CD4-positive, CD25-positive, alpha-beta regulatory T cell (primary cell): ENCODE measurements at regions not wholly inside any gene's neighbourhood (a gene's known extent, or its start where the extent isn't known, plus 50 kb on each side); places are given as distances from the start of the nearest gene placed in this dataset.

Experiments used
- ATAC-seq, 2 donors: fragments of 150-1000 bp; cut with Tn5 transposase; one replicate each; pipeline ENCODE4 v1.10.0; 2021; ENCODE audit warnings: low read depth in 2 of 2, moderate number of reproducible peaks in 2 of 2, moderate library complexity in 1 of 2
- DNase-seq, 3 donors: peaks; one replicate each; pipeline versions ENCODE4 v3.0.0 to v3.0.0-alpha.2; 2012 to 2022; ENCODE audit warnings: mixed read lengths in 1 of 3
- H3K27ac ChIP-seq: one replicate; pipeline ENCODE4 v1.7.0; 2013; ENCODE audit warnings: mild to moderate bottlenecking, low read length; ENCODE audit not compliant: insufficient read depth, poor library complexity, severe bottlenecking
- H3K27me3 ChIP-seq: one replicate; pipeline ENCODE4 v1.7.0; 2013; ENCODE audit warnings: low read length; ENCODE audit not compliant: control insufficient read depth, insufficient read depth
- H3K36me3 ChIP-seq: one replicate; pipeline ENCODE4 v1.7.0; 2013; ENCODE audit warnings: mild to moderate bottlenecking, low read length, moderate library complexity; ENCODE audit not compliant: control insufficient read depth, insufficient read depth
- H3K4me1 ChIP-seq: 2 replicates; pipeline ENCODE4 v1.7.0; 2013; ENCODE audit warnings: mild to moderate bottlenecking, low read length; ENCODE audit not compliant: insufficient read depth, control insufficient read depth, poor library complexity, severe bottlenecking
- H3K4me3 ChIP-seq: one replicate; pipeline ENCODE4 v1.7.0; 2013; ENCODE audit warnings: low read depth, mild to moderate bottlenecking, low read length, moderate library complexity
- H3K9me3 ChIP-seq, 2 experiments: 1 replicate in 1 of 2; 2 replicates in 1 of 2; pipeline ENCODE4 v1.7.0; 2013; ENCODE audit warnings: low read length in 2 of 2, mild to moderate bottlenecking in 1 of 2, moderate library complexity in 1 of 2; ENCODE audit not compliant: control insufficient read depth in 2 of 2
- H3K27ac Mint-ChIP-seq, 3 donors: one replicate each; pipeline ENCODE4 v1.8.0; 2020 to 2022; ENCODE audit warnings: mild to moderate bottlenecking in 3 of 3, mixed read lengths in 3 of 3, moderate library complexity in 2 of 3
- H3K27me3 Mint-ChIP-seq: one replicate; pipeline ENCODE4 v1.8.0; 2022; ENCODE audit warnings: mild to moderate bottlenecking, mixed read lengths
- H3K36me3 Mint-ChIP-seq: one replicate; pipeline ENCODE4 v1.8.0; 2020; ENCODE audit warnings: mixed read lengths
- H3K4me1 Mint-ChIP-seq, 4 donors: one replicate each; pipeline ENCODE4 v1.8.0; 2020 to 2022; ENCODE audit warnings: mixed read lengths in 4 of 4, mild to moderate bottlenecking in 1 of 4
- H3K4me3 Mint-ChIP-seq, 4 donors: one replicate each; pipeline ENCODE4 v1.8.0; 2020 to 2022; ENCODE audit warnings: mild to moderate bottlenecking in 4 of 4, mixed read lengths in 4 of 4, moderate library complexity in 3 of 4
- H3K9me3 Mint-ChIP-seq, 7 donors: one replicate each; pipeline ENCODE4 v1.8.0; 2020 to 2022; ENCODE audit warnings: mixed read lengths in 7 of 7, mild to moderate bottlenecking in 3 of 7, moderate library complexity in 2 of 7

GRCh38 chr2:43171789-43172188, 54.6 kb downstream of the ZFP36L2 start:
- Mint-ChIP-seq H3K27ac (peak overlapping the region; percentile 89 to 99 (median 92)), H3K27me3 (no peaks in the 10 kb centered on the region), H3K9me3 (peaks cover 0 to 3% (median 0%) of the 10 kb centered on the region in 7 donors), H3K4me3 (peak overlapping the region; percentile 27 to 75 (median 40)), H3K4me1 (peaks cover 16 to 91% (median 55%) of the 10 kb centered on the region in 4 donors), H3K36me3 (peaks cover 4% of the 10 kb centered on the region)
- Histone ChIP-seq H3K27ac (peak overlapping the region; percentile 56), H3K9me3 (no peaks in the 10 kb centered on the region), H3K36me3 (no peaks in the 10 kb centered on the region), H3K27me3 (no peaks in the 10 kb centered on the region), H3K4me3 (no peak overlapping the region), H3K4me1 (peaks cover 91% of the 10 kb centered on the region)
- ATAC-seq, result no peak
- DNase-seq, result no peak

GRCh38 chr2:43170405-43171105, 55.9 kb downstream of the ZFP36L2 start:
- Histone ChIP-seq H3K9me3 (no peaks in the 10 kb centered on the region), H3K4me3 (no peak overlapping the region), H3K27ac (peak overlapping the region; percentile 56), H3K27me3 (no peaks in the 10 kb centered on the region), H3K36me3 (no peaks in the 10 kb centered on the region), H3K4me1 (peaks cover 83% of the 10 kb centered on the region)
- H3K36me3 Mint-ChIP-seq, result peaks cover 4% of the 10 kb centered on the region
- H3K4me1 Mint-ChIP-seq, result peaks cover 15 to 79% (median 49%) of the 10 kb centered on the region in 4 donors
- peak overlapping the region; percentile 4 to 93 (median 61) for H3K4me3 Mint-ChIP-seq
- ATAC-seq, result no peak
- no peak for DNase-seq
- peak overlapping the region; percentile 96 to 99 (median 97) for H3K27ac Mint-ChIP-seq
- no peaks in the 10 kb centered on the region for H3K27me3 Mint-ChIP-seq
- H3K9me3 Mint-ChIP-seq, result peaks cover 0 to 3% (median 0%) of the 10 kb centered on the region in 7 donors

GRCh38 chr2:43169987-43170386, 56.4 kb downstream of the ZFP36L2 start:
- ATAC-seq (peak; percentile 20 to 22), DNase-seq (peak; percentile 38 to 79 (median 67))
- peaks cover 0 to 3% (median 0%) of the 10 kb centered on the region in 7 donors for H3K9me3 Mint-ChIP-seq
- no peaks in the 10 kb centered on the region for H3K9me3 ChIP-seq
- H3K27me3 Mint-ChIP-seq, result no peaks in the 10 kb centered on the region
- peaks cover 4% of the 10 kb centered on the region for H3K36me3 Mint-ChIP-seq
- no peaks in the 10 kb centered on the region for H3K36me3 ChIP-seq
- peaks cover 9 to 79% (median 50%) of the 10 kb centered on the region in 4 donors for H3K4me1 Mint-ChIP-seq
- H3K27ac Mint-ChIP-seq, result peak overlapping the region; percentile 92 to 96 (median 95)
- no peak overlapping the region for H3K4me3 ChIP-seq
- H3K27me3 ChIP-seq, result no peaks in the 10 kb centered on the region
- peaks cover 77% of the 10 kb centered on the region for H3K4me1 ChIP-seq
- peak overlapping the region; percentile 4 to 93 (median 61) for H3K4me3 Mint-ChIP-seq
- peak overlapping the region; percentile 56 for H3K27ac ChIP-seq

- Histone ChIP-seq H3K36me3 (no peaks in the 10 kb centered on the region), H3K4me1 (peaks cover 71% of the 10 kb centered on the region), H3K27ac (peak overlapping the region; percentile 56), H3K9me3 (no peaks in the 10 kb centered on the region), H3K4me3 (no peak overlapping the region), H3K27me3 (no peaks in the 10 kb centered on the region)
- H3K4me3 Mint-ChIP-seq, result peak overlapping the region; percentile 73 to 93 (median 79)
- ATAC-seq (peak; percentile 21 to 27), DNase-seq (peak in 1 of 3 donors; percentile 51)
- peak overlapping the region; percentile 92 to 99 (median 96) for H3K27ac Mint-ChIP-seq
- H3K27me3 Mint-ChIP-seq, result no peaks in the 10 kb centered on the region
- H3K9me3 Mint-ChIP-seq, result no peaks in the 10 kb centered on the region
- peaks cover 2 to 78% (median 46%) of the 10 kb centered on the region in 4 donors for H3K4me1 Mint-ChIP-seq
- no peaks in the 10 kb centered on the region for H3K36me3 Mint-ChIP-seq
Measured at GRCh38 chr2:43169099-43169945, 57.1 kb downstream of the ZFP36L2 start.

- Mint-ChIP-seq H3K36me3 (no peaks in the 10 kb centered on the region), H3K9me3 (no peaks in the 10 kb centered on the region), H3K27ac (peak overlapping the region; percentile 92 to 99 (median 96)), H3K27me3 (no peaks in the 10 kb centered on the region), H3K4me3 (peak overlapping the region in 3 of 4 donors; percentile 41 to 93 (median 76)), H3K4me1 (peaks cover 0 to 73% (median 43%) of the 10 kb centered on the region in 4 donors)
- Histone ChIP-seq H3K4me3 (no peak overlapping the region), H3K27me3 (no peaks in the 10 kb centered on the region), H3K9me3 (no peaks in the 10 kb centered on the region), H3K36me3 (no peaks in the 10 kb centered on the region), H3K27ac (peak overlapping the region; percentile 21), H3K4me1 (peaks cover 58% of the 10 kb centered on the region)
- DNase-seq (no peak), ATAC-seq (no peak)
Measured at GRCh38 chr2:43168016-43168369, 58.4 kb downstream of the ZFP36L2 start.

- Mint-ChIP-seq H3K27me3 (no peaks in the 10 kb centered on the region), H3K4me1 (peaks cover 0 to 73% (median 41%) of the 10 kb centered on the region in 4 donors), H3K27ac (peak overlapping the region; percentile 11 to 67 (median 62)), H3K36me3 (no peaks in the 10 kb centered on the region), H3K4me3 (no peak overlapping the region), H3K9me3 (no peaks in the 10 kb centered on the region)
- no peaks in the 10 kb centered on the region for H3K36me3 ChIP-seq
- H3K4me1 ChIP-seq, result peaks cover 45% of the 10 kb centered on the region
- no peak overlapping the region for H3K4me3 ChIP-seq
- ATAC-seq, result no peak
- no peak overlapping the region for H3K27ac ChIP-seq
- no peaks in the 10 kb centered on the region for H3K9me3 ChIP-seq
- no peak for DNase-seq
- H3K27me3 ChIP-seq, result no peaks in the 10 kb centered on the region
Measured at GRCh38 chr2:43165378-43166069, 60.9 kb downstream of the ZFP36L2 start.

GRCh38 chr2:43164686-43165085, 61.7 kb downstream of the ZFP36L2 start:
- no peak overlapping the region for H3K27ac ChIP-seq
- H3K4me3 Mint-ChIP-seq, result no peak overlapping the region

More at GRCh38 chr2:43164686-43165085, 61.7 kb downstream of the ZFP36L2 start:
- DNase-seq, result no peak
- H3K9me3 Mint-ChIP-seq, result no peaks in the 10 kb centered on the region
- H3K4me1 ChIP-seq, result peaks cover 44% of the 10 kb centered on the region
- no peaks in the 10 kb centered on the region for H3K27me3 ChIP-seq
- no peaks in the 10 kb centered on the region for H3K9me3 ChIP-seq
- H3K36me3 Mint-ChIP-seq, result no peaks in the 10 kb centered on the region
- ATAC-seq, result no peak
- H3K4me3 ChIP-seq, result no peak overlapping the region
- no peaks in the 10 kb centered on the region for H3K36me3 ChIP-seq
- H3K27me3 Mint-ChIP-seq, result no peaks in the 10 kb centered on the region
- H3K4me1 Mint-ChIP-seq, result peaks cover 0 to 73% (median 37%) of the 10 kb centered on the region in 4 donors
- peak overlapping the region in 1 of 3 donors; percentile 4 for H3K27ac Mint-ChIP-seq
